ENCODE measurements at regions not wholly inside any gene's neighbourhood (a gene's known extent, or its start where the extent isn't known, plus 50 kb on each side); places are given as distances from the start of the nearest gene placed in this dataset.

DNA sequence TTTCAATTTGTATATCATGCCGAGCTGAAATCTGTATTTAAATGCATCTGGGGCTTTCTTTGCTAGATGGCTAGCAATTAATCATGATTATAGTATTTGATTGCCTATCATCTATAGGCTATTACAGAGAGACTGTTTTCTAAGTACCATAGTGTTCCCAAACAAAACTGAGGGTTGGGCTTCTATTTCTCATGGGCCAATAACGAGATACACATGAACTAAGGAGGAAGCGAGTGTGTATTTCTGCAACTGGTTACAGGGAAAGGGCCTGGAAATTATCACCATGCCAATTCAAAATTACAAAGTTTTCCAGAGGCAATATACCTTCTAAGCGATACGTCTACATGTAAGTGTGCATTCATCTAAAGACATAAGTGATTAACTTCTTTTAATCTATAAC is 744.5 kb upstream of the BRINP3 start:
- H3K79me2 ChIP-seq (ENCODE audit: insufficient read depth, low read length): no peaks in the 10 kb centered on the region
- no peak overlapping the region for H3K27ac ChIP-seq (ENCODE audit: insufficient read length, low read depth, low read length)
- no peak overlapping the region for H2BK12ac ChIP-seq (ENCODE audit: insufficient read length, low read depth, low read length)
- peaks cover 9 to 15% of the 10 kb centered on the region in 2 experiments for H3K9me3 Mint-ChIP-seq
- no peaks in the 10 kb centered on the region for H3K9me3 ChIP-seq (ENCODE audit: control insufficient read depth, low read depth, low read length)
- DNase-seq: no peak
- H3K18ac ChIP-seq (ENCODE audit: insufficient read length, low read depth, low read length): no peak overlapping the region
- H3K4me1 Mint-ChIP-seq: no peaks in the 10 kb centered on the region
- no peak overlapping the region for H3K4me3 Mint-ChIP-seq
- H3K56ac ChIP-seq (ENCODE audit: insufficient read length, low read depth, low read length): no peak overlapping the region
- H4K91ac ChIP-seq (ENCODE audit: insufficient read length, low read depth, low read length): no peak overlapping the region
- H2BK20ac ChIP-seq (ENCODE audit: low read depth, low read length, poor library complexity, severe bottlenecking): no peak overlapping the region
- no peak overlapping the region for H2AK5ac ChIP-seq (ENCODE audit: insufficient read length, low read length)
- H3K27ac Mint-ChIP-seq: no peak overlapping the region
- no peak overlapping the region for H3K4ac ChIP-seq (ENCODE audit: low read depth, low read length)
- H3K27me3 Mint-ChIP-seq (ENCODE audit: low read depth): no peaks in the 10 kb centered on the region
- H3K9ac ChIP-seq (ENCODE audit: extremely low read depth, insufficient read length, low read length): no peak overlapping the region
- H4K20me1 ChIP-seq (ENCODE audit: control insufficient read depth, insufficient read depth, insufficient read length): no peaks in the 10 kb centered on the region
- H3K14ac ChIP-seq (ENCODE audit: insufficient read depth, low read length): no peak overlapping the region
- no peaks in the 10 kb centered on the region for H3K27me3 ChIP-seq (ENCODE audit: insufficient read depth, low read length)
- no peak overlapping the region for H3T11ph ChIP-seq (ENCODE audit: low read length)
- no peak overlapping the region for H3K23ac ChIP-seq (ENCODE audit: insufficient read length, low read depth, low read length)
- no peaks in the 10 kb centered on the region for H3K23me2 ChIP-seq (ENCODE audit: insufficient read length, low read depth, low read length, poor library complexity, severe bottlenecking)
- WGBS (ENCODE audit: extremely low coverage, insufficient read length, low lambda C conversion rate): no CpG with 5 or more reads among the region's 5 CpGs
- no peaks in the 10 kb centered on the region for H3K79me1 ChIP-seq (ENCODE audit: insufficient read depth, low read depth, low read length, poor library complexity, severe bottlenecking)
- H3K4me1 ChIP-seq (ENCODE audit: insufficient read depth, low read length): no peaks in the 10 kb centered on the region
- TF ChIP-seq CTCF (conservative IDR thresholded peaks at IDR 0.05): no peak
- no peak overlapping the region for H2BK15ac ChIP-seq (ENCODE audit: low read depth, low read length)
- H3K36me3 Mint-ChIP-seq (ENCODE audit: insufficient read depth in 1 of 3, low read depth in 3 of 3): peaks cover 8 to 10% (median 8%) of the 10 kb centered on the region in 3 experiments
- no peak overlapping the region for H4K8ac ChIP-seq (replicated peaks; ENCODE audit: insufficient read length, low read depth, low read length)
- H2BK120ac ChIP-seq (ENCODE audit: low read depth, low read length, poor library complexity, severe bottlenecking): no peak overlapping the region
- H2AFZ ChIP-seq (ENCODE audit: low read length): no peak overlapping the region
- no peak overlapping the region for H3K4me2 ChIP-seq (ENCODE audit: insufficient read depth, insufficient read length, low read length)
- H4K5ac ChIP-seq (ENCODE audit: insufficient read length, low read depth, low read length): no peak overlapping the region
- no peak overlapping the region for H2BK5ac ChIP-seq (ENCODE audit: insufficient read length, low read length)
